Left lung (tissue), 4 donors: ENCODE measurements at regions not wholly inside any gene's neighbourhood (a gene's known extent, or its start where the extent isn't known, plus 50 kb on each side); places are given as distances from the start of the nearest gene placed in this dataset.
"Not testable (repeated sequence)": the region's sequence is repeated elsewhere in the genome, so short reads cannot be mapped to it uniquely, and the experiment has no call there.

Source experiments
- ATAC-seq: fragments of 200-7000 bp; cut with Tn5 transposase; one replicate; pipeline ENCODE4 v1.9.1; 2020; ENCODE audit warnings: moderate library complexity
- DNase-seq, 4 donors: peaks; one replicate each; pipeline ENCODE4 v3.0.0-alpha.2; 2013 to 2020
- H3K27ac ChIP-seq, 2 donors: fragments of 200-600 bp; sonication (generic) in 1 of 2; one replicate each; pipeline versions ENCODE4 v1.5.0 to v1.8.0; 2020 to 2021
- H3K27me3 ChIP-seq, 2 donors: fragments of 200-600 bp; sonication (generic) in 1 of 2; one replicate each; pipeline versions ENCODE4 v1.5.0 to v1.8.0; 2020 to 2021
- H3K36me3 ChIP-seq, 2 donors: fragments of 200-600 bp; sonication (generic) in 1 of 2; one replicate each; pipeline versions ENCODE4 v1.5.0 to v1.8.0; 2020 to 2021
- H3K4me1 ChIP-seq, 2 donors: fragments of 200-600 bp; one replicate each; pipeline ENCODE4 v1.8.0; 2021
- H3K4me3 ChIP-seq, 2 donors: fragments of 200-600 bp; sonication (generic) in 1 of 2; one replicate each; pipeline versions ENCODE4 v1.5.0 to v1.8.0; 2020 to 2021; ENCODE audit warnings: mild to moderate bottlenecking in 1 of 2
- H3K9me3 ChIP-seq, 2 donors: fragments of 200-600 bp; sonication (generic) in 1 of 2; one replicate each; pipeline versions ENCODE4 v1.5.0 to v1.8.0; 2020 to 2021
- CTCF ChIP-seq, 2 donors: fragments of 200-600 bp; sonication (generic) in 1 of 2; IDR thresholded peaks; one replicate each; pipeline versions ENCODE4 v1.5.0 to v1.8.0; 2021; ENCODE audit warnings: antibody characterized with exemption in 2 of 2
- intact Hi-C, 2 donors: fragments of 100-400 bp; cut with DNase I; formaldehyde crosslinking; loops; one replicate each; pipeline versions ENCODE4 v1.11.2 to v1.14.2; 2022
- donor health status: DM: no; HTN: yes; CAD: no.
- donor health status: DM: no; HTN: no; CAD: no.

GRCh38 chr1:30445449-30445848 lies 277.9 kb downstream of the MATN1 start:
- no peak overlapping the region for H3K27ac ChIP-seq
- H3K9me3 ChIP-seq = no peaks in the 10 kb centered on the region
- H3K4me1 ChIP-seq = no peaks in the 10 kb centered on the region
- no peak for TF ChIP-seq CTCF (IDR thresholded peaks at IDR 0.05)
- no peak overlapping the region for H3K4me3 ChIP-seq
- DNase-seq = no peak
- intact Hi-C loops = no loop called here
- ATAC-seq = no peak
- no peaks in the 10 kb centered on the region for H3K36me3 ChIP-seq
- H3K27me3 ChIP-seq = peaks cover 0 to 22% of the 10 kb centered on the region in 2 donors

DNA sequence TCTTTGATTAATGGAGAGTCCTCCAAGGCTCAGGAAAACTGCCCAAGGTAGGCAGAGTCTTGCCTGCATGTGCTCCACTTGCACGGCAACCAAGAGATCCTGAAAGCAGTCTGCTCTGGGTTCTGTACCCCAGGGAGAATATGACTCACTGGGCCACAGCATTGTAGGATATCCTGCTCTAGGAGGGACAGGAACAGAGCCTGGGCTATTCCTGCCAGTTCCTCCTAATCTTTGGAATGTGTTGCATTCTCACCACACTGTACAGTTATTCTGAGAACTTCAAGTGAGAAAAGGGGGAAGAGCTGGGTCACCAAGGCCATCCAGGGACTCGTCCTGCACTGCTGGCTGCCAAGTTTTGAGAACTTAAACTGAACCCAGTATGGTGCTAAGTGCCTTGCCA lies 278.5 kb downstream of the MATN1 start:
- Histone ChIP-seq H3K36me3 (no peaks in the 10 kb centered on the region), H3K27ac (no peak overlapping the region), H3K4me3 (no peak overlapping the region), H3K27me3 (peaks cover 0 to 22% of the 10 kb centered on the region in 2 donors), H3K4me1 (no peaks in the 10 kb centered on the region), H3K9me3 (no peaks in the 10 kb centered on the region)
- DNase-seq (no peak), ATAC-seq (no peak)
- no peak for TF ChIP-seq CTCF (IDR thresholded peaks at IDR 0.05)
- intact Hi-C loops = no loop called here

- Histone ChIP-seq H3K36me3 (no peaks in the 10 kb centered on the region), H3K27ac (no peak overlapping the region), H3K9me3 (no peaks in the 10 kb centered on the region), H3K4me3 (no peak overlapping the region), H3K27me3 (peaks cover 0 to 22% of the 10 kb centered on the region in 2 donors), H3K4me1 (no peaks in the 10 kb centered on the region)
- DNase-seq = no peak
- intact Hi-C loops = no loop called here
- no peak for TF ChIP-seq CTCF (IDR thresholded peaks at IDR 0.05)
- no peak for ATAC-seq
Measured at GRCh38 chr1:30444401-30444800, 279.0 kb downstream of the MATN1 start.

DNA sequence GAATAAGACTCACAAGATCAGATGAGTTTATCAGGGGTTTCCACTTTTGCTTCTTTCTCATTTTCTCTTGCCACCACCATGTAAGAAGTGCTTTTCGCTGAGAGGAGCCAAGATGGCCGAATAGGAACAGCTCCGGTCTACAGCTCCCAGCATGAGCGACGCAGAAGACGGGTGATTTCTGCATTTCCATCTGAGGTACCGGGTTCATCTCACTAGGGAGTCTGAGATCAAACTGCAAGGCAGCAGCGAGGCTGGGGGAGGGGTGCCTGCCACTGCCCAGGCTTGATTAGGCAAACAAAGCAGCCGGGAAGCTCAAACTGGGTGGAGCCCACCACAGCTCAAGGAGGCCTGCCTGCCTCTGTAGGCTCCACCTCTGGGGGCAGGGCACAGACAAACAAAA lies 285.1 kb downstream of the MATN1 start:
- H3K4me3 ChIP-seq, H3K27ac ChIP-seq, H3K36me3 ChIP-seq, intact Hi-C loops, DNase-seq, H3K4me1 ChIP-seq, ATAC-seq, H3K27me3 ChIP-seq: not testable (repeated sequence)
- peaks cover 0 to 12% of the 10 kb centered on the region in 2 donors for H3K9me3 ChIP-seq

- H3K36me3 ChIP-seq = no peaks in the 10 kb centered on the region
- peaks cover 0 to 10% of the 10 kb centered on the region in 2 donors for H3K27me3 ChIP-seq
- intact Hi-C loops = no loop called here
- no peak for TF ChIP-seq CTCF (IDR thresholded peaks at IDR 0.05)
- H3K4me1 ChIP-seq = no peaks in the 10 kb centered on the region
- DNase-seq (peak in 1 of 4 donors; percentile 5), ATAC-seq (no peak)
- H3K27ac ChIP-seq = no peak overlapping the region
- no peak overlapping the region for H3K4me3 ChIP-seq
- peaks cover 0 to 12% of the 10 kb centered on the region in 2 donors for H3K9me3 ChIP-seq
Measured at GRCh38 chr1:30437059-30437576, 286.3 kb downstream of the MATN1 start.

DNA sequence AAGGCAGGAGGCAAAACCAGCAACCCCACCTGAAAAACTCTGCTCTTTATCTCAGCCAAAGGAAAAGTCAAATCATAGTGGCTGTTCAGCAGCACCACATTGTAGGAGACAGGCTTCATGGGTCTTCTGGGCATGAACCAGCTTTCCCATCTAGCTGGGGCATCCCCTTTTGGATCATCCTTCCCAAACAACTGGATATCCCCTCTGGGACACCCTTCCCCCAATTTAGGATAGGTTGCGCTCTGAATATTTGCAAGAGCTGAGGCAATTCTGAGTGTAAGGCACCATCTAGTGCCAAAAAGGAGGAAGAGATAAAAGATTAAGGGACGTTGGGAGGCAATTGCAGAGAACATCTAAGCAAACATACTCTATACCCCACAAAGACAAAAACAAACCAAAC lies 295.8 kb downstream of the MATN1 start:
- Histone ChIP-seq H3K36me3 (no peaks in the 10 kb centered on the region), H3K27ac (no peak overlapping the region), H3K4me1 (no peaks in the 10 kb centered on the region), H3K27me3 (peaks cover 0 to 63% of the 10 kb centered on the region in 2 donors), H3K9me3 (peaks cover 0 to 16% of the 10 kb centered on the region in 2 donors), H3K4me3 (no peak overlapping the region)
- intact Hi-C loops = no loop called here
- no peak for TF ChIP-seq CTCF (IDR thresholded peaks at IDR 0.05)
- DNase-seq (no peak), ATAC-seq (no peak)
